HG03196 (cell line): ENCODE measurements at regions not wholly inside any gene's neighbourhood (a gene's known extent, or its start where the extent isn't known, plus 50 kb on each side); places are given as distances from the start of the nearest gene placed in this dataset.
"Not testable (repeated sequence)": the region's sequence is repeated elsewhere in the genome, so short reads cannot be mapped to it uniquely, and the experiment has no call there.

Source experiments
- ATAC-seq: cut with Tn5 transposase; IDR thresholded peaks from one replicate; pipeline ENCODE4 v1.9.1; 2021; ENCODE audit not compliant: unreplicated experiment

DNA sequence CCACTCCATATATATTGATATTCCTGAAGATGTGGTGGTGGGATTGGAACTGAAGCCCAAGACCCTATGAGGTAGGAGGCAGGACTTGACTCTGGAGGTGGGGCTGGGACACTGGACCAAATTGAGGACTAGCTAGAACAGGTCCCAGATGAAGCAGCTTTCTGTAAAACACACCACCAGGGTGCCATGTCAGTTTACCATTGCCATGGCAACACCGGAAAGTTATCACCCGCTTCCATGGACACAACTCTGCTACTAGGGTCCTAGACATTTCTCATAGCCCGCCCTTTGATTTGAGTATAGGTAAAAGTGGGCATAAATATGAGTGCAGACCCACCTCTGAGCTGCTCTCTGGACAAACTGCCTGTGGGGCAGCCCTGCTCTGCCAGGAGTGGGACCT, 490.5 kb upstream of the PFKP start:
- no peak for ATAC-seq

DNA sequence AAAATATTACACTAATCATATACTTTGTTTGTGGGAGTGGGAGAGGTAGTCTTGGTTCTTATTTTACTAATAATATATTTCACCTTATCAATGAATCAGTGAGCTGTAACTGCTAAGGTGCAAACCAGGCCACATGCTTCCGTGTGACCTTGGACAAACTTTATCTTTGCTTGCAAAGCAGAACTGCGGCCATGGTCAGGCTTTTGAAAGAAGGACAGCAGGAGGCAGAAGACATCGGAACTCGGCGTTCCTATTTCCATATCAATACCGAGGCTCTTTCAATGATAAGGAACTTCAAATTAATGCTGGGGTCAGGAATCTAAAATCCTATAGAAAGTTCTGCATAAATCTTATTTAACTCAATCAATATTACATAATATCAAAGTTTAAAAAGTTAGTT, 491.9 kb upstream of the PFKP start:
- ATAC-seq: no peak

DNA sequence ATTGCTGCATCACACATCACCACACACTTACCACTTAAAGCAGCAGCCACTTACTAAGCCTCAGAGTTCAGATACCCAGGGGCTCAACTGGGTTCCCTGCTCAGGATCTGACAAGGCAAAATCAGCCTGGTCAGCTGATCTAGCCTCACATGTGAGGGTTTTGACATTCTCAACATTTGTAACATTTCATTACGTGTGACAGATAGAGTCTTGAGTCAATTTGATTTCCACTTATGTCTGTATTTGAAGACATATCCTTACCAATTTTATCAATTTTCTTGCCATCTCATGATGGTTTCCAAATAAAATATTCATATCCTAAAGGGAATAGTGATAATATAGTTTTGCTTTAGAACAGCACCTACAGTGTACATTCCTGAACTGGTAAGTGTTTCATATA, 494.7 kb upstream of the PFKP start:
- no peak for ATAC-seq

DNA sequence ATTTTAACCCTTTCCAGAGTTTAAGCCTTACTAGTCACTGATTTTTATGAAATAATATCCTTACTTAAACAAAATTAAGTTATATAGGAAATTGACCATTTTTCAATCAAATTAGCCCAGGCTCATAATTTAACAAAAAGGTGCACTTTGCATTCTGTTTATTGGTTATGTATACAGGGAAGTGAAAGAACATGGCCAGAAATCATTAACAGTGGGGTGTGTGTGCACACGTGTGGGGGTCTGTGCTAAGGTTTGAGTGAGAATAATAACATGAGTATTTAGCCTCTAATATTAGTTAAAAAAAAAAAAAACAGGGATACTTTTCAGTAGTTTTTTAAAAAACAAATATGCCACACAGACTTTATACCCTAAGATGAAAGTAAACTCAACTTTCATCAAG, 510.5 kb upstream of the PFKP start:
- peak; percentile 56 for ATAC-seq

DNA sequence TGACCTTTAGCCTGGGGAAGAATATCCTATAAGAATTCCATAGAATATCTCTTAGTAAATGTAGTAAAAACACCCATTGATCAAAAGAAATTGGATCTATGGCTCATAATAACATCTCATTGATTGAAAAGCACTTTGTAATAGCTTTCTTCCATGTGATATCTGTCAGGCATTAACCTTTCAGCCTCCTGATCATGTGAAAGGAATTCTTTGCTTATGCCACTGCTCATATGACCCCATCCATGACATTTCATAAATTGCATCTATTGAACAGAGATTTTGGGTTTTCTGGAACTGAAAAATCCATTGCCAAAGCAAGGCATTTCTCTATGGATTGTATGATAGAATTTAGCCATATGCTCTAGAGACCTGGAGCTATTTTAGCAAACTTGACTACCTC, 519.3 kb upstream of the PFKP start:
- no peak for ATAC-seq

DNA sequence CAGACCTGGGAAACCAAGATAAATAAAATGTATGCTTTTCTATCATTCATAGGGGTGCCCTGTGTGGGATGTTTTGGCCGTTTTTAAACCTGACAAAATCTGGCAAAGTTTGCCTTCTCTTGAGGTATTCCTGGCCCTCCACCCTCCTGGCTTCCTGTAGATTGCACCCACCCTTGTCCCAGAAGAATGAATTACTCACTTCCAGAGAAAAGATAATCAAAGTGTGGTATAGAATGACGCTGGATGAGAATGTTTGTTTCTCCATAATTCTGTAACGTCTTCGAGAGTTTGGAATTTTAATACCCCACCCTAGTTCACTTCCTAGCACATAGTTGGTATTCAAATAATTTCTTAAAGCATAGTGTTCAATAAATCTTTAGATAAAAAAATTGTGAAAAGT, 519.7 kb upstream of the PFKP start:
- no peak for ATAC-seq

DNA sequence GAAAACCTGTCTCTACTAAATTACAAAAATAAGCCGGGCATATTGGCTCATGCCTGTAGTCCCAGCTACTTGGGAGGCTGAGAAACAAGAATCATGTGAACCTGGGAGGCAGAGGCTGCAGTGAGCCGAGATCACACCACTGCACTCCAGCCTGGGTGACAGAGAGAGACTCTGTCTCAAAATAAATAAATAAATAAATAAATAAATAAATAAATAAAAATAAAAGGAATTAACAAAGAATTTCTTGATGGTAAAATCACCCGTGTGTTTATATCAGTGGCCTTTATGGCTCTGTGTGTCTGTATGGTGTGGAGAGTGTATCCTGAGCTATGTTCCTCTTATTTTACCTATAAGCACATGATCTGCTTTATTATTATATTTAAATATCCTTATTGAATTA, 520.5 kb upstream of the PFKP start:
- ATAC-seq: not testable (repeated sequence)

DNA sequence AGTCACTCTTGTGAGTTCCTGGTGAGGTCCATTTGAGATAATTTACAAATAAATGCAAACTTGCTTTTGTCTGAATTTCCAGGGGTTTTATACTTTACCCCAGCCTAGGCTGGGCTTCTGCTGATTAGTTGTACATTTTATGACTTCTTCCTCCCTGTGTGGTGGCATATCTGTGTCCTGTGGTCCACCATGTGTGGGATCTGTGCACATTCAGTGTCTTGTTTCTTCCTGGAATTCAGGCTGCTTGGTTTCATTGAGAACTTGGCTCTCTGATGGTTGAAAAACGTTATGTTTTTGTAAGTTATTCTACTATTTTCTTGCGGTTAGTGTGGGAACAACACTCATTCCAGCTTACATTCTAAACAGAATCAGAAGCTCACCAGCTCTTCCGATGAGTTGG, 523.4 kb upstream of the PFKP start:
- no peak for ATAC-seq

DNA sequence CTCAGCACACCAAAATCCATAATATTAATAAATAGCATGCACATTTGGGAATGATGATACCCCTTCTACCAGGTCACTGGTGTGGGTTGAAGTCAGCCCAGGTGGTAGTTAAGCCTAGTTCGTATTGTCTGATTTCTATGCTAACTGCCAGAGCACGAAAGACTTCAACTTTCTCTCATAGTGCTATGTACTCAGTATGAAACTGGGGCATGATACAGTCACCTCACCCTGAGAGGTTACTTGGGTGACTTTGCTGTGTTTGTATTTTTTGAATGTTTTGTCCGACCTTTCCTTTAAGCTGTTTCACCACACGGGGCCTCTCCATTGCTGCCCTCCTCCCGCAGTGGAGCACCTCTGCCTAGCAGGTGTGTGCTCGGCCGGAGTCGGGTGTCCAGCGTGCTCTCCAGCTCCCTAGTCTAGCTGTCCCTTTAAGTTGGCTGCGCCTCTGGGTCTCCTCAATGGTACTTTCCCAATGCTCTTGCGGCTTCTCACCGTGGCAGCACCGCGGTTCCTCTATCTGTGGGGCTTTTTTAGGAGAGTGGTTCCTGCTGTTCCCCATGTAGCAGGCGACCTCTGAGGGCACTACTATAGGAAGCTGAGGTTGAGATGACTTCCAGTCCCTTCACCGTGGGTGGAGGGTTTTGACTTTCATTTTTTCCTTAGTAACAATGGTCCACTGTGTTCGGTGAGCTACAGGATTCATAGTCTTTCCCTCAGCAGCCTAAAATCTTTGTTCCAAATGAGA, 524.0 kb upstream of the PFKP start:
- no peak for ATAC-seq

DNA sequence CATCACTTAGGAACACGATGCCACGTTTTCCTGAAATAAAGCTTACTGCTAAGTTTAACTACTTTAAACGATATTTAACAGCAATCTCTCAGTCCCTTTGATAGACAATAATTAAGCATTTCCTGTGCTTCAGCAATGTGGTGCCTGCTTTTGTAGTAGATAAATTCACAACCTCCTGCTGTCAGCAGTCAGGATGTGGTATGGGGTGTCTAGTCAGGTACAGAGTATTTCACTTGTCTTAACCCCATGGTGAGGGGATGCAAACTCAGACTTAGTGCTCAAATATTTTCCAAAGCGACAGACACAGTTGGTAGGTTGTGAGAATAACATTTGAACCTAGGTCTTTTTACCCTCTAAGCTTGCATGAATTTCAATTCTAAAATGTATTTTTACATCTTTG, 526.2 kb upstream of the PFKP start:
- ATAC-seq: no peak

DNA sequence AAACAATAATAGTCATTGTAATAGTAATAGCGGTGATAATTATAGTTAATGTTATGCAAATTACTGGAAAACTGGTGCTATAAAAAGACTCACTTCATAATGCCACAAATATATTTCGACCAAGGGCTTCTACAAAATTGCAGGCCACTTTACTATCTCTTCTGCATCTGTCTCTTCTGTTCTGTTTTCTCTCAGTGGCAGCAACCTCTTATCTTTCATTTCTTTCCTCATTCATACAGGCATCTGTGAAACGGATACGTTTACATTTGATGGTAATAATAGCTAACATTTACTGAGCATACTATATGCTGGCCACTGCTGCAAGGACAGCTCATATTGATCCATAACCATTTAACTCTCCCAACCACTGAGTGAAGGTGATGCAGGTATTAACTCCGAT, 537.4 kb upstream of the PFKP start:
- no peak for ATAC-seq

DNA sequence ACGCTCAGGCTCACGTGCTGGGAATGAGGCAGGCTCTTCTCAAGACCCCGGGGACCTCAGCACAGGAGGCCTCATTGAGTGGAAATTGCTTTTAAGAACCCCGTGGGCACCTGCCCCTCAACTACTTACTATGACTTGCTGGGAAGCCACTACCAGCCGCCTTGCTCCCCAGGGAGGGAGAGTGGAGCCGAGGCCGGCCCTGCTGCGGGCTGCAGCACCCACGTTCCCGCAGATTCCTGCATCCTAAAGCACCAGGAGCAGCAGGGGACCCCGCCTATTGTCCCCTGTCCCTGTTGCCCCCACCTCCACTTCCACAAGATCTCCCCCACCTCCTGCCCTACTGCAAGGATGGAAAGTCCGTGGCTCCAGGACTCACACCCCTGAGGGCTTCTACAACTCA, 541.6 kb upstream of the PFKP start:
- ATAC-seq: no peak

DNA sequence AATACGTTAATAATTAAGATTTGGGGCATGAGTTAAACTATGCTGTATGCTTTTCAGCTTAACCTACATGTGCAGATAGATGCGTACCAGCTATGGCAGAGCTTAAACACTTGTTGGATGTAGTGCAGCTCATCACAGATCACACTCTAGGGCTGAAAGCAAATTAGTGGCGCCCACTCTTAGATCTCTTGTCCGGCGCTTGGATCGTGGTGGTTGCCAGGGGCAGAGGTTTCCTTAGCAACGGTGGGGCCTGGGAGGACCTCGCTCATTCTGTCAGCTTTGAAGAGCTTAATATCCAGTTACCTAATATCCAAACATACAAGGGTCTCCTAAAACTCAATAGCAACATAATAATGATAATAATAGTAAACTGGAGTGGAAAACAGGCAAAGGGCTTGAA, 548.2 kb upstream of the PFKP start:
- ATAC-seq: no peak

DNA sequence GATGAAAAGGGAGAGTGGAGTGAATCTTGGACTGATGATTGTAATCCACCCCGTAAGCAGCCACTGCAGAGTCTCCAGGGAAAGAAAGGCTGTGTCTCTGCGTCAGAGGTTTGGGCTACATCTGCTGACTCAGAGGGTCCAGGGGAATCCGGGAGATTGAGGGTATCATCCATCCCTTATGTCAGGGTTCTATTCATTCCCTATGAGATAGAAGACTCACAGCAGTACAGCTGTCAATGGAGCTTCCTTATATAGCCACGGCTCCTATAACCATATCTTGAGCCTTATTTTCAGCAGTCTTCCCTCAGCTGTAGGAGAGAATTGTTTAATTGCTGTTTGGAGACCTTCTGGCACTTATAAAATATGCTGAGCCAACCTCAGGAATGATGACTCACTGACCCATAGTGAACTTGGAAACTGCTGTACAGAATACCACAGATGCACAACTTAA, 558.2 kb upstream of the PFKP start:
- no peak for ATAC-seq

DNA sequence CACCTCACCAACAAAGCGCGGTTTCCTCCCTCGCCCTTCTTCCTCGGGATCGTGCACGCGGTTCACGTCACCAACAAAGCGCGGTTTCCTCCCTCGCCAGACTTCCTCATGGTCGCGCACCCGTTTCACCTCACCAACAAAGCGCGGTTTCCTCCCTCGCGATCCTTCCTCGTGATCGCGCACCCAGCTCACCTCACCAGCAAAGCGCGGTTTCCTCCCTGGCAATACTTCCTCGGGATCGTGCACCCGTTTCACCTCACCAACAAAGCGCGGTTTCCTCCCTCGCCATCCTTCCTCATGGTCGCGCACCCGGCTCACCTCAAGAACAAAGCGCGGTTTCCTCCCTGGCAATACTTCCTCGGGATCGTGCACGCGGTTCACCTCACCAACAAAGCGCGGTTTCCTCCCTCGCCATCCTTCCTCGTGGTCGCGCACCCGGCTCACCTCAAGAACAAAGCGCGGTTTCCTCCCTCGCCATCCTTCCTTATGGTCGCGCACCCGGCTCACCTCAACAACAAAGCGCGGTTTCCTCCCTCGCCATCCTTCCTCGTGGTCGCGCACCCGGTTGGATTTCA, 565.9 kb upstream of the PFKP start:
- not testable (repeated sequence) for ATAC-seq

DNA sequence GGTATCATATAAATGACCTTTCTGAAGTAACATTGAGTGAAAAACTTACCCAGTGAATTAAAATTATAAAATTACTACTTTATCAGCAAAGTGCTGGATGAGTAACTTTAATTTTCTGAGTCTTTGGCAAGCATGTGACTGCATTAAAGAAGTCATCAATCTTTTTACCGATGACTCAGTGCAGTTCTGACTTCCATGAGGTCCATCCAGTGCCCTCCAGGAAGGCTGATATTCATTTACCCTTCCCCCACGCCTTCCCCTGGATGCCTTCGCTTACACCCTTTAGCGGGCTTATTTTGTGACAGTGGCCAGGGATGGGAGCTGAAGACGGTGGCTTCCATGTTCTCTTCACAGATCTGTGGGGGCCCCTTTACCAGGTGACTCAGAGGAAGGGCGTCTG, 572.9 kb upstream of the PFKP start:
- ATAC-seq: no peak

DNA sequence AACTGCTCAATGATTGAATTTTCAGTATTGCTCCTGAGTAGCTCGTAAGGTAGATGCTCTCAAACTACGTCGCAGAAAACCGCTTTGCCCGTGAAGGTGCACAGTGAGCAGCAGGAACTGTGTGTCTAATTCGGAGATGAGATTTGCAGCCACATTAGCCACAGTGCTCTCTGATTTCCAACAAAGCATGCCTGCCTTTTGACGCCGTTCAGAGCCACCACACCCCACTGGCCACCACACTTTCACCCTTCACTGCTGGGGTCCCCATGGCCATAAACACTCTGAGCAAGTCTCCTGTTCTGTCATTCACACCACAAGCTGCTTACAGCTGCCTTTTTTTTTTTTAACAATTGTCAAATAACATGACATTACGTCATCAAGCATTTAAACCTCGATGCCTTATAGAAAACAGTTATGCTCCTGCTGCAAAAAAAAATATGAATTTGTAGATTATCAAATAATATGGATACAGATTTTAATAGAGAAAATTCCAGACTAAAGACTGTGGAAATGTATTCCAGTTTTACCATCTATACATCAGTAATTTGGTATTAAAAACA, 578.8 kb upstream of the PFKP start:
- ATAC-seq: no peak

DNA sequence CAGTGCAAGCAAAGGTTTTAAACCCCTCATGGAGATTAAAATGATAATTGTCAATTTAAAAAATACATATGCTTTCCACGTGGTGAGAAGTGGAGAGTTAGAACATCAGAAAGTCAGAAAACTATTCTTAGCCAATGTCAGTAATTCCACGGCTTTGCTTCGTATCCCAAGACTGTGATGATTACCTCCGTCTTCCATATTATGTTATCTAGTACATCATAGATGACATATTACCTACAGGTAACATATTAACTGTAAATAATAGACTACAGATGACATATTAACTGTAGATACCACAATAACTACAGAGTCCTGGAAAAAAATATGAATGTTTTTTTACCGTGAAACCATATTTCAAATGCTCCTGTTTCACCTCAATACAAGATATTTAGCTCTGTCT, 579.4 kb upstream of the PFKP start:
- ATAC-seq: no peak

DNA sequence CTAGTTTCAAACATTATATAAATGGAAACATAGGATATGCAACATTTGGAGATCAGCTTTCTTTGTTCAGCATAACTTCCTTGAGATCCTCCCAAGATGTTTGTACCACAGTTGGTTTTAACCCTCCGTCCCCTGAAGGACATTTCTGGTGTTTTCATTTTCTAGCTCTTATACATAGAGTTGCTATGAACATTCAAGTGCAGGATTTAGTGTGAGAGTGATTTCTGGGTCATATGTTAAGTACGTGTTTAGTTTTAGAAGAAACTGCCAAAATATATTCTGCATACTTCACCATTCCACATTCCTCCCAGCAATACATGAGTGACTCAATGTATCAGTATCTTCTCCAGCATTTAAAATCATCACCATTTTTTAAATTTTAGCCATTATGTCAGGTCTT, 588.7 kb upstream of the PFKP start:
- ATAC-seq: no peak

DNA sequence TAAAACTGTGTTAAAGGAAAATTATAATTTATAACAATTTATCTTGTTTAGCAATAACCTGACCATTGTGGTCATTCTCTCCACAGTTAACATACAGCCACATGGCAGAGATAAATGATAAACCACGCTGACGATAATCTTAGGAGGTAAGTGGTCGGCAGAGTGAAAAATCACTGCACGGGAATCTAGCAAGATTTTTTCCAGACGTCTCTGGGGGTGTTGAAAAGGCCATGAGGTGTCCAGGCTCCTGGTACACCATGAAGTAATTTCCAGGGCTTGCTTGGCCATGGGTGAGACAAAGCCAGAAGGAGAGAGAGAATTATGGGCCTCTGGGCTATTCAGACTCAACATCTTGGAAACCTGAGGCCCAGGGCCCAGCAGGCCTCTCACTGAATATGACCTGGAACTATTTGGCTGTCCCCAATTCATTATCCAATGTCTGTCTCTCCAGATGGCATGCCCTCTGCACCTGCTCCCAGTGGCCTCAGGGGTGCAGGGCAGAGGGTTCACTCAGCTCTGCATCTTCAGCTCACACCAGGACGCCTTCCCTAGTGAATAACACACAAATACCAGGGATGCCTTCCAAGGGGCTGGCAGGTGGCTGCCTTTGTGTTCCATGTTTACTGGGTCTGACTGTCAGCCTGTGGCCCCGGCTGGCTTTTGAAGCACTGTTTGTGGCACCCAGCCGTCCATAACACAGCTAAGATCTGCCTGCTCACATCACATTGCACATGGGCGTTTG, 590.4 kb upstream of the PFKP start:
- ATAC-seq: no peak

DNA sequence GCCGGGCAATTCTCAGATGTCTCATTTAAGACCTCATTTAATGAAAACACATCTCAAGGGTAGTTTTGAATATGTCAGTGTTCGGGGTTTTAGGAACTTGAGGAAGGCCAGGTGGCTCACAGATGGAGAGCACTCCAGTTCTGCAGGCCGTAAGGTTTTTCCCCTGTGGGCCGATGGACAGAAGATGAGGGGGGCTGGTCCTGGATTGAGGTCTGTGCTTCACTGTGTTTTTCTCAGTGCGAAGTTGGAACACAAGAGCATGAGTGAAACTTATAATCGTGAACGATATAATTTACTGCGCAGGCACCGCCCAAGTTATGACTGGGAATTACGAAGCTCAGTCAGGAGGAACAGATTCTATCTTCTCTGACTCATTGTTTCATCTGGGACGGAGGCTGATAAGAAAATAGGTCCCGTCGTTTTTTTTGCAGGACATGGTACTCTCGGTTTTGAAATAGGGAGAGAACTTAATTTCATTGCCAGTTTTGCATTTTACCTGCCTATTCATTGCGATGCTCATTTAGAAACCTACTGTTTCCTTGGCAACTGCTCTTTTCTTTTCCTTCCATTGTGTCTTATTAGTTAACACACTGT, 591.0 kb upstream of the PFKP start:
- no peak for ATAC-seq
